ENCODE measurements at regions not wholly inside any gene's neighbourhood (a gene's known extent, or its start where the extent isn't known, plus 50 kb on each side); places are given as distances from the start of the nearest gene placed in this dataset.
"Not testable (repeated sequence)": the region's sequence is repeated elsewhere in the genome, so short reads cannot be mapped to it uniquely, and the experiment has no call there.

GRCh38 chr15:88993662-88994061, 80.5 kb upstream of the MFGE8 start:
- no peak overlapping the region for H3K4me3 ChIP-seq (ENCODE audit: low read length)
- no peak for DNase-seq (ENCODE audit: low read depth)
- no peak for TF ChIP-seq CTCF (IDR thresholded peaks at IDR 0.05; ENCODE audit: insufficient read depth, low read depth, low read length, missing control alignments)

GRCh38 chr15:88994286-88994685, 81.1 kb upstream of the MFGE8 start:
- no peak for TF ChIP-seq CTCF (IDR thresholded peaks at IDR 0.05; ENCODE audit: insufficient read depth, low read depth, low read length, missing control alignments)
- DNase-seq (ENCODE audit: low read depth): peak; percentile 47
- H3K4me3 ChIP-seq (ENCODE audit: low read length): no peak overlapping the region

- TF ChIP-seq CTCF (IDR thresholded peaks at IDR 0.05; ENCODE audit: insufficient read depth, low read depth, low read length, missing control alignments): no peak
- H3K4me3 ChIP-seq (ENCODE audit: low read length): no peak overlapping the region
- DNase-seq (ENCODE audit: low read depth): peak; percentile 40
These were observed 82.3 kb upstream of the MFGE8 start for GRCh38 chr15:88995449-88995848.

- H3K4me3 ChIP-seq (ENCODE audit: low read length): no peak overlapping the region
These were observed 84.4 kb upstream of the MFGE8 start for GRCh38 chr15:88997531-88997930.

GRCh38 chr15:88998980-88999713, 86.0 kb upstream of the MFGE8 start:
- H3K4me3 ChIP-seq (ENCODE audit: low read length): no peak overlapping the region
- no peak for DNase-seq (ENCODE audit: low read depth)
- TF ChIP-seq CTCF (IDR thresholded peaks at IDR 0.05; ENCODE audit: insufficient read depth, low read depth, low read length, missing control alignments): no peak

More at GRCh38 chr15:88997531-88997930, 84.4 kb upstream of the MFGE8 start:
- TF ChIP-seq CTCF (IDR thresholded peaks at IDR 0.05; ENCODE audit: insufficient read depth, low read depth, low read length, missing control alignments): no peak
- no peak for DNase-seq (ENCODE audit: low read depth)

GRCh38 chr15:89001708-89002275, 86.5 kb upstream of the ABHD2 start:
- not testable (repeated sequence) for H3K4me3 ChIP-seq (ENCODE audit: low read length); DNase-seq (ENCODE audit: low read depth)

- no peak overlapping the region for H3K4me3 ChIP-seq (ENCODE audit: low read length)
- DNase-seq (ENCODE audit: low read depth): no peak
- TF ChIP-seq CTCF (IDR thresholded peaks at IDR 0.05; ENCODE audit: insufficient read depth, low read depth, low read length, missing control alignments): no peak
These were observed 85.9 kb upstream of the ABHD2 start for GRCh38 chr15:89002281-89002761.

Measured in epithelial cell of esophagus (primary cell).